ENCODE measurements at regions not wholly inside any gene's neighbourhood (a gene's known extent, or its start where the extent isn't known, plus 50 kb on each side); places are given as distances from the start of the nearest gene placed in this dataset.

GRCh38 chr13:99051768-99052455 lies 74.0 kb upstream of the DOCK9 start:
- in situ Hi-C loops (cut with HindIII; ENCODE audit: low sequenced_read_pairs): no loop called here
- no peak for DNase-seq (ENCODE audit: low spot score)

GRCh38 chr13:99053636-99054233 lies 75.9 kb upstream of the DOCK9 start:
- in situ Hi-C loops (cut with HindIII; ENCODE audit: low sequenced_read_pairs): no loop called here
- peak; percentile 33 for DNase-seq (ENCODE audit: low spot score)

DNA sequence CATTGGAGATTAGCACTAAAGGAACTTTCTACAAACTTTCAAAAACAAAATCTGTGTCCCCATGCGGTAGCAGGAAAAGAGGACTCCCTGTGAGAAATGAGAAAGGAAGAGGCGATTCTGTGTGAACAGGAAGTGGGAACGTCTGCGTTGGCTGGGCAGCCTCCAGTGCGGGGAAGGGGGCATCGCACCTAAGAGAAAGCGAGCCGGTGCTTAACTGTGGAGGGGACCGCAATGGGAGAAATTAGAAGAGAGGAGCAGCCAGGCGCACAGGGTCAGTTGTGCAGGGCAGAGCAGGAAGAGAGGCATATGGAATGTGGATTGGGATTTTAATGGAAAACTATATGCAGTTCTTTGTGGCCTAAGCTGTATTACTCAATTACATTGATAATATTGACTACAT lies 77.4 kb upstream of the DOCK9 start:
- no peak for DNase-seq (ENCODE audit: low spot score)
- in situ Hi-C loops (cut with HindIII; ENCODE audit: low sequenced_read_pairs): no loop called here

- in situ Hi-C loops (cut with HindIII; ENCODE audit: low sequenced_read_pairs): no loop called here
- DNase-seq (ENCODE audit: low spot score): no peak
Observed at GRCh38 chr13:99055735-99056134, 77.9 kb upstream of the DOCK9 start.

DNA sequence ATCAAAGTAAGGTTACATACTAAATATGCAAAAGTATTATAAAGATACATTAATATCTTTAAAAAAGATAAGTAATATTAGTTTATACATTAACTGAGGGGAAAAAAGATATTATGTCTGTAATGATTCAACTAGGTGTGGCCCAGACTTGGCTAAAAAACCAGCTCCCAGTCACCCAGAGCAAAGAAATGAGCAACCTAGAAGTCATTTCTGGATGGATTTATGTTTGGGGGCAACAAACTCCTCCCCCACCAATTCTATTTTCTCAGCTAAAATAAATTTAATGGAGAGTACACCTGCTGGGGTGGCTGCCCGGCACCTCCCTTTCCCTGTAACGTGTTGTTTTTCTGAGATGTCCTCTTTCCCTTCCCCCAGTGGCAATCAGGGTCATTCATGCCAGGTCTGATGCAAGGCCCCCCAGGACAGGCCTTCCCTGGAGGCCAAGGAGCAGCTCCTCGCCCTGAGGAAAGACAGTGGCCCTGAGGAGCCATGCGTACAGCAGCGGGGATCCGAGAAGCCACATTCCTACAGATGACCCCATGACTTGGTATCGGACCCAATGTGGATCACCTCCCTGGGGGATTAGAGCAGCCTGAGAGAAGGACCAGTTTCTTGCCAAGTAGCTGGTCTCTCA lies 78.6 kb upstream of the DOCK9 start:
- no peak for DNase-seq (ENCODE audit: low spot score)
- in situ Hi-C loops (cut with HindIII; ENCODE audit: low sequenced_read_pairs): no loop called here

- in situ Hi-C loops (cut with HindIII; ENCODE audit: low sequenced_read_pairs): no loop called here
- no peak for DNase-seq (ENCODE audit: low spot score)
Observed at GRCh38 chr13:99057310-99057975, 79.6 kb upstream of the DOCK9 start.

DNA sequence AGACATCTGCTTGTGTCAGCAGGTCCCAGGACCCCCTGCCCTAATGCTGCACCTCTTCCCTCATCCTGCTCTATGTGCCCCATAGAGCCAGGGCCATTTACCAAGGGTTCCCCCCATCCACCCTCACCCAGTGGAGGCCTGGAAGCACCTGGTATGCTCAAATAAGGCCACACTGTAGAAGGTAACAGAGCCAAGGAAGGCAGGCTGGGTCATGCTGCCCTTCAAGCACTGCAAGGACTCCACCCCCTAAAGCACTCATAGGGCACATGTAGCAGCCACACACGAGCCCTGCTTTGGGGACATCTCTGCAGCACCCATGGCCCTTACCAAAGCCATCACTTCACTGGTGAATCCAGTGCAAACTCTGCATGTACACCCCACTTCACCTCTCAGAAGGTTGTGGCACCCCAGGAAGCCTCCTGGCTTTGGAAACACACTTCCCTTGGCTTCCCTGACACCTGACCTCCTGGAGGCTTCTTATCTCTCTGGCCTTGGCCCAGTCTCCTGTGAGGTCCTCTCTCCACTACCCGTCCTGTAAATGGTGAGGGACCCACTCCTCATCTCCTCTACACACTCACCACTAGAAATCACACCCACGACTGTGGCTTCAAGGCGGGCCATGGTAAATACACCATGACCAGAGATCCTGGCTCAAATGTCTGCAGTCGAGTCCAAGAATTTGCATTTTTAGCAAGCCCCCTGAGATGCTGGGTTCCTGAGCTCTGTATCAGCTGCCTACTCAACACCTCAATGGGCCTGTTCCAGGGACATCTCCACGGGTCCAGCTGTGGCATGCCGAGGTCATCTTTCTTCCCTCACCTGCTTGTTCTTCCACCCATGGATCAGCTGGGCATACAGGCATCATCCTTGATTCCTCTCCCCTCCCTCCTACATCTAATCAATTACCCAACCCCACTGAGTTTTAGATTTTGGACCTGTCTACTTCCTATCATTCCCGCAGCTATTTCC lies 80.9 kb upstream of the DOCK9 start:
- DNase-seq (ENCODE audit: low spot score): no peak
- in situ Hi-C loops (cut with HindIII; ENCODE audit: low sequenced_read_pairs): no loop called here

GRCh38 chr13:99059498-99060075 lies 81.7 kb upstream of the DOCK9 start:
- DNase-seq (ENCODE audit: low spot score): no peak
- in situ Hi-C loops (cut with HindIII; ENCODE audit: low sequenced_read_pairs): no loop called here

GRCh38 chr13:99061411-99061810 lies 83.5 kb upstream of the DOCK9 start:
- no peak for DNase-seq (ENCODE audit: low spot score)
- in situ Hi-C loops (cut with HindIII; ENCODE audit: low sequenced_read_pairs): no loop called here

DNA sequence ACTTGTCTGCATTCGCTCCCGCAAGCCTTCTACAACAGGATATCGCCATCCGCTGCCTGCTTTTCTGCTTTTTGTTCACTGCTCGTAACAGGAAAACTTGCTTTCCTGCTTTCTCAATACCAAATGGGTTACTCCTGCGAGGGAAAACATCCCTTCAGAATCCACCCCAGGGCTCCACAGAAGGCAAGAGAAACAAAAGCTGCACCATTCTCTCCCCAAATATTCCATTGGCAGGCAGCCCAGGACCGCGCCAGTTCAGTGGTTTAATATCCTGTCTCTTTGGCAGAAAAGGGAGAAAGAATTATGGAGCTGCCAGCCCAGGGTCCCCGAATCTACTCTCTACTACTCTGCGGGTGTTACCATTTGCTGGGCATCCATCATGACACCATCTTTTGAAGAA lies 84.7 kb upstream of the DOCK9 start:
- DNase-seq (ENCODE audit: low spot score): peak; percentile 94
- in situ Hi-C loops (cut with HindIII; ENCODE audit: low sequenced_read_pairs): no loop called here

GRCh38 chr13:99063178-99063577 lies 85.3 kb upstream of the DOCK9 start:
- in situ Hi-C loops (cut with HindIII; ENCODE audit: low sequenced_read_pairs): no loop called here
- no peak for DNase-seq (ENCODE audit: low spot score)

DNA sequence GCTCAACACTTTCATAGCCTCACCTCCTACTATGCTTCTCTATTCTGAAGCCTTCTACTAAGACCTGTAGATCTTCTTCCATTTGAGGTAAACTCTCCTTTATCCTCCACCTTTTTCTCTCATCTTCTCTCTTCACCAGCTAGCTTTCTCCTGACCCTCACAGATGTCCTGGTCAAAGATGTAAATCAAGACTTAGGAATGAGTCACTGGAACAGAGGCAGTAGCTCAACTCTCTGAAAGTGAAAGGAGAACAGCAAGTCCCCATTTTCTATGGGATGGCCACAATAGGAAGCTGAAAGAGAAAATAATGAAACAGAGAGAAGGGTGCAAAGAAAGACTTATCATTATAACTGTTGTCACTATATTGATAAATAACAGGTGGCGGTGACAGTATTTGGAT lies 86.1 kb upstream of the DOCK9 start:
- no peak for DNase-seq (ENCODE audit: low spot score)
- in situ Hi-C loops (cut with HindIII; ENCODE audit: low sequenced_read_pairs): no loop called here

DNA sequence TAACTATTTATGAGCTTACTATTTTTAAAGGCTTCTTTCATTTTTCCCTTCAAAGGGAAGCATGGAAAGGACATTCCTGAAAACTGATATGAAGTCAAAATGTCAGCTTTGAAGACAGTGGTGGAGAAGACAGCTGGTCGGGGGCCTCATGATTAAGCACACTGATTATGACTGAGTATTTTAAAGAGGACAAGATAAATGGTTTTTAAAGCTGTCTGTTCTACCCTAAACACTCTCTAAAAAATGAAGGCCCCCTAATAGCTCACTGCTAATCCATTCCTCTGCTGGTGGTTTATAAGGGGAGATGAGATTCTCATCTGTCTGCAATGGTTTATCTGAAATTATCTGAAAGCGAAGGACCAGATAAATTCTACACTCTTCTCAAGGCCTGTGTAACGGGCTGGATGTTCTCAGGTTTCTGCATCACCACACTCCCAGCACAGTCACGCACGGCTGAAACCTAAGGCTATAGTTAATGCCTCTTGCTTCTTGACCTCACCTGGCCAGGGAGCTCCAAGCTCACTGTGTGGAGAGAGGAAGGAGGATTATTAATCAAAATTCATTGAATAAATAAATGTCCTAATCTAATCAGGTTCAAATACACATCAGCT lies 86.9 kb upstream of the DOCK9 start:
- DNase-seq (ENCODE audit: low spot score): no peak
- in situ Hi-C loops (cut with HindIII; ENCODE audit: low sequenced_read_pairs): no loop called here

DNA sequence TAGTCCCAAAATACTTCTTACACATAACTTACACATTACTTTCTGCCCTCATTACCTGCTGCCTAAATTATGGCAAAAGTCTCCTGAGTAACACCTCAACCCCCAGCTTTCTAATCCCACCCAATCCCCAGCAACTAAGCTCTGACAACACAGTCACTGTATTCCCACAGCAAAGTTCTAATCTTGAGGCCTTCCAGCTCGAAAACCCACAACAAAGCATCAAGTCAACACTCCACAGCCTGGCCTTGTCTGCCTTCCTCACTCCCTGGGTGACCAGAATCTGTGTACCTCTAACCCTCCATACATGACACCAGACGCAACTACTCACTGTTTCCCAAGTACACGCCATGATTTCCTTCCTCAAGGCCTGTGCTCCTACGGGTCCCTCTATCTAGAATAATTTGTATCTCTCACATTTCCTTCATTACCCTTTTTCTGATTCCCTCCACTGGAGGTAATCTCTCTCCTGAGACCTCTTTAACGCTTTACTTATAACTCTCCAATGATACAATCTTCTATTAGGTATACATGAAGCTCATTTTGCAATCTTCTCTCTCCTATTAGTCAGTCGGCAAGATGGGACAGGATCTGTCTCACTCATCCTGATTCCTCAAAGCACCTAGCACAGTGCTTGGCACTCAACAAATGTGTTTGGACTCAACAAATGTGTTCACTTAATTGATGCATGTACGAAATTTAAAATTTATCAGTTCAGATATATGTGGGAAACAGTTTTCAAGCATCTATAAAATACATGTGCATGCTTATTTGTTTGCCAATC lies 87.6 kb upstream of the DOCK9 start:
- in situ Hi-C loops (cut with HindIII; ENCODE audit: low sequenced_read_pairs): no loop called here
- DNase-seq (ENCODE audit: low spot score): no peak

- in situ Hi-C loops (cut with HindIII; ENCODE audit: low sequenced_read_pairs): no loop called here
- no peak for DNase-seq (ENCODE audit: low spot score)
Observed at GRCh38 chr13:99066219-99066618, 88.4 kb upstream of the DOCK9 start.

GRCh38 chr13:99067159-99067985 lies 89.5 kb upstream of the DOCK9 start:
- DNase-seq (ENCODE audit: low spot score): no peak
- in situ Hi-C loops (cut with HindIII; ENCODE audit: low sequenced_read_pairs): no loop called here

DNA sequence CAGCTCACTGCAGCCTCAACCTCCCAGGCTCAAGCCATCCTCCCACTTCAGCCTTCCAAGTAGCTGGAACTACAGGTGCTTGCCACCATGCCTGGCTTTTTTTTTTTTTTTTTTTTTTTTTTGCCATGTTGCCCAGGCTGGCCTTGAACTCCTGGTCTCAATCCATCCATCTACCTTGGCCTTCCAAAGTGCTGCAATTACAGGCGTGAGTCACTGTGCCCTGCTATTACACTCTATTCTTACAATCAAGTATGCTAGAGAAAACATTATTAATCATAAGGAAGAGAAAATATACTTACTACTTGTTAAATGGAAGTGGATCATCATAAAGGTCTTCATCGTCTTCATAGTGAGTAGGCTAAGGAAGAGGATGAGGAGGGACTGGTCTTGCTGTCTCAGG lies 93.3 kb upstream of the DOCK9 start:
- no peak for DNase-seq (ENCODE audit: low spot score)
- in situ Hi-C loops (cut with HindIII; ENCODE audit: low sequenced_read_pairs): no loop called here

Measured in G401 (cell line).